Astrocyte (in vitro differentiated cells and primary cell): ENCODE measurements at regions not wholly inside any gene's neighbourhood (a gene's known extent, or its start where the extent isn't known, plus 50 kb on each side); places are given as distances from the start of the nearest gene placed in this dataset.
"Not testable (repeated sequence)": the region's sequence is repeated elsewhere in the genome, so short reads cannot be mapped to it uniquely, and the experiment has no call there.

Experiments
- DNase-seq: peaks from one replicate; pipeline ENCODE4 v3.0.0-alpha.2; 2010; ENCODE audit warnings: low read depth
- FAIRE-seq: peaks from 2 replicates; lab custom pipeline; 2011; peaks lifted over from hg19 to GRCh38; lab: Jason Lieb, UNC
- H2AFZ ChIP-seq: 2 replicates; pipeline ENCODE4 v1.6.0; 2012; ENCODE audit warnings: low read depth, low read length, inconsistent platforms
- H3K27ac ChIP-seq: 2 replicates; pipeline ENCODE4 v1.5.1; 2011; ENCODE audit warnings: low read depth, low read length, inconsistent platforms
- H3K27me3 ChIP-seq: 2 replicates; pipeline ENCODE4 v1.6.0; 2011; ENCODE audit warnings: low read length, inconsistent platforms; ENCODE audit not compliant: insufficient read depth
- H3K36me3 ChIP-seq: 2 replicates; pipeline ENCODE4 v1.5.1; 2011; ENCODE audit warnings: low read length, inconsistent platforms; ENCODE audit not compliant: insufficient read depth
- H3K4me1 ChIP-seq: 2 replicates; pipeline ENCODE4 v1.5.1; 2011; ENCODE audit warnings: low read length, inconsistent platforms; ENCODE audit not compliant: insufficient read depth
- H3K4me2 ChIP-seq: 2 replicates; pipeline ENCODE4 v1.6.0; 2012; ENCODE audit warnings: low read length, inconsistent platforms
- H3K4me3 ChIP-seq: 2 replicates; pipeline ENCODE4 v1.5.1; 2011; ENCODE audit warnings: low read depth, mild to moderate bottlenecking, low read length, inconsistent platforms; ENCODE audit not compliant: insufficient read depth
- H3K79me2 ChIP-seq: 2 replicates; pipeline ENCODE4 v1.6.0; 2012; ENCODE audit warnings: mild to moderate bottlenecking, low read length, inconsistent platforms; ENCODE audit not compliant: insufficient read depth
- H3K9ac ChIP-seq: 2 replicates; pipeline ENCODE4 v1.6.0; 2012; ENCODE audit warnings: mild to moderate bottlenecking, low read length, inconsistent platforms
- H3K9me3 ChIP-seq: 2 replicates; pipeline ENCODE4 v1.5.1; 2012; ENCODE audit warnings: low read depth, mild to moderate bottlenecking, low read length, inconsistent platforms; ENCODE audit not compliant: insufficient read depth
- H4K20me1 ChIP-seq: 2 replicates; pipeline ENCODE4 v1.6.0; 2012; ENCODE audit warnings: low read length, inconsistent platforms; ENCODE audit not compliant: insufficient read depth
- H3K27ac Mint-ChIP-seq: one replicate; pipeline ENCODE4 v1.8.0; 2021; ENCODE audit warnings: mild to moderate bottlenecking, mixed read lengths; ENCODE audit not compliant: unreplicated experiment
- H3K27me3 Mint-ChIP-seq: one replicate; pipeline ENCODE4 v1.8.0; 2021; ENCODE audit warnings: low read depth, mixed read lengths; ENCODE audit not compliant: unreplicated experiment
- H3K36me3 Mint-ChIP-seq: one replicate; pipeline ENCODE4 v1.8.0; 2021; ENCODE audit warnings: low read depth, mixed read lengths; ENCODE audit not compliant: unreplicated experiment
- H3K4me1 Mint-ChIP-seq: one replicate; pipeline ENCODE4 v1.8.0; 2021; ENCODE audit warnings: low read depth, mixed read lengths; ENCODE audit not compliant: unreplicated experiment
- H3K4me3 Mint-ChIP-seq: one replicate; pipeline ENCODE4 v1.8.0; 2021; ENCODE audit warnings: mild to moderate bottlenecking, moderate library complexity, mixed read lengths; ENCODE audit not compliant: unreplicated experiment
- H3K9me3 Mint-ChIP-seq: one replicate; pipeline ENCODE4 v1.8.0; 2021; ENCODE audit warnings: mild to moderate bottlenecking, mixed read lengths; ENCODE audit not compliant: unreplicated experiment
- CTCF ChIP-seq: IDR thresholded peaks from 2 replicates; pipeline ENCODE4 v1.5.1; 2011; ENCODE audit warnings: low read depth, mild to moderate bottlenecking, inconsistent platforms, low read length, moderate library complexity; ENCODE audit not compliant: insufficient read depth
- EZH2 ChIP-seq: IDR thresholded peaks from 2 replicates; pipeline ENCODE4 v1.6.1; 2012; ENCODE audit warnings: mild to moderate bottlenecking, low read length, inconsistent platforms; ENCODE audit not compliant: insufficient read depth

DNA sequence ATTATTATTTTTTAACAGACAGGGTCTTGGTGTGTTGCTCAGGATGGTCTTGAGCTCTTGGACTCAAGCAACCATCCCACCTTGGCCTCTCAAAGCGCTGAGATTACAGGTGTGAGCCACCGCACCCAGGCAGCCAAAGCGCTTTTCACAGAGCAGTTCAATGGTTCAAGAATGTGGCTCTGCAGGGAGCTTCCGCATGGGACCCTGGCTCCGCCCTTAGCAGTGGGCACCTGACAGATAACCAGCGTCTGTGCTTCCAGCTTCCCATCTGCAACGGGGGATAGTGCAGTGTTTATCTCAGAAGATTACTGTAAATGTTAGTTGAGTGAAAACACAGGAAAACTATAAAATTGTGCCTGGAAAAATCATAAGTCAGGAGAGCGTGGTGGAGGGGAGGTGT lies 99.4 kb downstream of the KCNJ12 start:
- H2AFZ ChIP-seq, result no peak overlapping the region
- no peak overlapping the region for H3K4me3 Mint-ChIP-seq
- H3K4me1 Mint-ChIP-seq, result no peaks in the 10 kb centered on the region
- no peaks in the 10 kb centered on the region for H3K4me1 ChIP-seq
- TF ChIP-seq EZH2 (no peak), CTCF (no peak)
- H3K9ac ChIP-seq, result no peak overlapping the region
- no peak overlapping the region for H3K27ac Mint-ChIP-seq
- peaks cover 68% of the 10 kb centered on the region for H3K27me3 Mint-ChIP-seq
- H3K27ac ChIP-seq, result no peak overlapping the region
- H3K9me3 Mint-ChIP-seq, result peaks cover 11% of the 10 kb centered on the region
- peaks cover 4% of the 10 kb centered on the region for H3K9me3 ChIP-seq
- H3K36me3 Mint-ChIP-seq, result no peaks in the 10 kb centered on the region
- H3K27me3 ChIP-seq, result peaks cover 14% of the 10 kb centered on the region
- no peaks in the 10 kb centered on the region for H3K36me3 ChIP-seq
- DNase-seq (no peak), FAIRE-seq (no peak)
- H4K20me1 ChIP-seq, result no peaks in the 10 kb centered on the region
- H3K4me3 ChIP-seq, result no peak overlapping the region
- H3K79me2 ChIP-seq, result no peaks in the 10 kb centered on the region
- no peak overlapping the region for H3K4me2 ChIP-seq

- H3K4me1 ChIP-seq, result no peaks in the 10 kb centered on the region
- H3K79me2 ChIP-seq, result no peaks in the 10 kb centered on the region
- Mint-ChIP-seq H3K27ac (no peak overlapping the region), H3K36me3 (no peaks in the 10 kb centered on the region), H3K27me3 (peaks cover 70% of the 10 kb centered on the region), H3K4me1 (no peaks in the 10 kb centered on the region), H3K4me3 (no peak overlapping the region), H3K9me3 (peaks cover 11% of the 10 kb centered on the region)
- no peaks in the 10 kb centered on the region for H3K36me3 ChIP-seq
- FAIRE-seq, result no peak
- no peak overlapping the region for H3K27ac ChIP-seq
- no peak for DNase-seq
- no peak overlapping the region for H2AFZ ChIP-seq
- TF ChIP-seq CTCF, result no peak
- no peak for TF ChIP-seq EZH2
- H4K20me1 ChIP-seq, result no peaks in the 10 kb centered on the region
- H3K27me3 ChIP-seq, result peaks cover 9% of the 10 kb centered on the region
- H3K4me2 ChIP-seq, result no peak overlapping the region
- peaks cover 4% of the 10 kb centered on the region for H3K9me3 ChIP-seq
- no peak overlapping the region for H3K9ac ChIP-seq
- H3K4me3 ChIP-seq, result no peak overlapping the region
Measured at GRCh38 chr17:21476867-21477266, 100.7 kb downstream of the KCNJ12 start.

GRCh38 chr17:21482189-21482865 lies 106.2 kb downstream of the KCNJ12 start:
- peaks cover 15% of the 10 kb centered on the region for H3K27me3 ChIP-seq
- H2AFZ ChIP-seq, result no peak overlapping the region
- H3K9me3 ChIP-seq, result peaks cover 4% of the 10 kb centered on the region
- H4K20me1 ChIP-seq, result no peaks in the 10 kb centered on the region
- no peaks in the 10 kb centered on the region for H3K4me1 ChIP-seq
- H3K27ac Mint-ChIP-seq, result no peak overlapping the region
- TF ChIP-seq EZH2, result no peak
- TF ChIP-seq CTCF, result no peak
- no peaks in the 10 kb centered on the region for H3K79me2 ChIP-seq
- H3K4me3 ChIP-seq, result no peak overlapping the region
- FAIRE-seq, result no peak
- no peak overlapping the region for H3K27ac ChIP-seq
- DNase-seq, result no peak
- no peak overlapping the region for H3K4me3 Mint-ChIP-seq
- peaks cover 72% of the 10 kb centered on the region for H3K27me3 Mint-ChIP-seq
- no peaks in the 10 kb centered on the region for H3K36me3 Mint-ChIP-seq
- H3K4me1 Mint-ChIP-seq, result no peaks in the 10 kb centered on the region
- H3K36me3 ChIP-seq, result no peaks in the 10 kb centered on the region
- peaks cover 11% of the 10 kb centered on the region for H3K9me3 Mint-ChIP-seq
- H3K4me2 ChIP-seq, result no peak overlapping the region
- no peak overlapping the region for H3K9ac ChIP-seq

- H3K9ac ChIP-seq, DNase-seq, H3K4me3 Mint-ChIP-seq, H3K27me3 ChIP-seq, H3K79me2 ChIP-seq, H3K27ac ChIP-seq, H3K4me1 Mint-ChIP-seq, H3K36me3 Mint-ChIP-seq, H3K36me3 ChIP-seq, H4K20me1 ChIP-seq, H3K9me3 Mint-ChIP-seq, H3K4me1 ChIP-seq, H3K9me3 ChIP-seq, FAIRE-seq, H2AFZ ChIP-seq, H3K27ac Mint-ChIP-seq, H3K4me3 ChIP-seq, H3K4me2 ChIP-seq: not testable (repeated sequence)
- peaks cover 34% of the 10 kb centered on the region for H3K27me3 Mint-ChIP-seq
Measured at GRCh38 chr17:21488043-21488442, 111.9 kb downstream of the KCNJ12 start.
